GM19238 (cell line): ENCODE measurements at regions not wholly inside any gene's neighbourhood (a gene's known extent, or its start where the extent isn't known, plus 50 kb on each side); places are given as distances from the start of the nearest gene placed in this dataset.

Experiments used
- DNase-seq: peaks from one replicate; pipeline ENCODE4 v3.0.0; 2011; ENCODE audit warnings: low spot score; ENCODE audit not compliant: insufficient read length

DNA sequence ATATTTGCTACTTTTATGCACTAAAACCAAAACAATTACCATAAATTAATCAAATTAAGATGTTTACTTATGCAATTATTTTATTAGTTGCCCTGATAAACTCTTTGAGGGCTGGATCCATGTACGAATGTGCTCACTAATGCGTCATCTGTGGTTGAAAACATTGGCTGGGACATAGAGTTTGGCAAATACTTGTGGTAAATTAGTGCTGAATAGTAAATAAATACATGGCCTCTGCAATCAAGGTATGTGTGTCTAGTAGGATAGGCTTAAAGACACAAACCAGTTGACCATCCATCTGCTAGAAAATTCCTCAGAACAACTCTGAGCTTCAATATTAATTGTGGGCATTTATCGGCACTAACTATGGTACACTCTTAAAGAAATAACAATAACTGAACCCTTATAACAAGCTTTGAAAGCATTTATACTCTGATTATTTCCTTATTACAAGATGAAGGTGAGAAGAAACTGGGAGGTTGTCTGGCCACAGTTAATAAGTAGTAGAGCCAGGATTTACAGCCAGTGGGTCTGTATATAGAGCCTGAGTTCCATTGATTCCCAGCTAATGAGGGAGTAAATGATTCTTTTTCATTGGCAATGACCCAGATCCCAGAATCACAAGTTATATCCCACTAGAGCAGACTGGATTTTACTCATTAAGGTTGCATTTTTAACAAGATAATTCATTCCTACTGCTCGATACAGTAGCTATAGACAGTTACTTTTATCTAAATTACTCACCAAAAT is 169.5 kb upstream of the CNTN6 start:
- no peak for DNase-seq

DNA sequence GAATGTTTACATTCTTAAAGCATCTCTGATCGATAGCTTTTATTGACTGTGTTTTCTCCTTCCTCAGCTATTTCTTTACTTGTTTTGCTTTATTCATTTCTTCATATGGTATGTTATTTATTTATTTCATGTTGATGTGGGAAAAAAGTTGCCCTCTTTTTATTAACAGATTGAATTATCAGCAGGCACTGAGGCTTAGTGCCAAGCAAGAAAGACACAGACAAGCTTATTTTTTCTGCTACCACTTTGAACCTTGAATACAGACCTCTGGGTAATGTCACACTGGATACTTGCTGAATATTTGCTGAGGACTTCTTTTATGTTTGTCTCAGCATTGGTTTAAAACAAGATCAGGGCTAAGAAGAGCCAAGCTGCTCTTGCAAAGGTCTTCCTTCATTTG is 162.0 kb upstream of the CNTN6 start:
- no peak for DNase-seq

DNA sequence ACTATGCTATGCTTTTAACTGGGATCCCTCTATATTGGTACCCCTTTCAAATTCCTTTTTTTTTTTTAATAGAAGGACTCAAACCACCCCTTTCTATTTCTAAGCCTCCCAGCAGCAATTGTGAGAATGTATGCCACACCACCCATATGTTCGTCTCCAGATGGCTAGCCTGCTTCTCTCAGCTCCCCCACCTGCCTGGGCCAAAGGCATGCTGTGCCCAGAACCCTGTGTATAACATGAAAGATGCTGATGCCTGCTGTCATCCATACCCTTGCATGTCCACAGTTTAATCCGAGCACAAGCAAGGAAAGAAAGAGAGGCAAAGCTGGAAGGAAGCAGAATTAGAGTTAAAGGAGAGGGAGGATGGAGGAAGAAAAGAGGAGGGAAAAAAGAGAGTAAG is 159.5 kb upstream of the CNTN6 start:
- DNase-seq, result no peak

DNA sequence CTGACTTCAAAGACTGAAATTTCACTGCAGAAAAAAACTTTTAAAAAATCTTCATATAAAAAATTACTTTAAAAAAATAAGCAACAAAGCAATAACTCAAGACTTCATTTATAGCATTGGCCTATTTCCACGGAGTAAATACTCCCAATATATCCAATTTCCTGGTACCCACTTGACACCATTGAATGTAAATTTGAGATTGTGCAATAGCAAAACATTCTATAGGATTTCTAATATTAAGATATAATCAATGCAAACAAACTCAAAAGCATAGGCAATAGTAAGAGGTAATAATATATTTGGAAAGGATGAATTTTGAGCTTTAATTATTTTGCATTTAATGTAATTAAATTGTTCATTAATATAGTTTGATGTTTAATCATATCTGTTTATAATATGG is 148.0 kb upstream of the CNTN6 start:
- no peak for DNase-seq

DNA sequence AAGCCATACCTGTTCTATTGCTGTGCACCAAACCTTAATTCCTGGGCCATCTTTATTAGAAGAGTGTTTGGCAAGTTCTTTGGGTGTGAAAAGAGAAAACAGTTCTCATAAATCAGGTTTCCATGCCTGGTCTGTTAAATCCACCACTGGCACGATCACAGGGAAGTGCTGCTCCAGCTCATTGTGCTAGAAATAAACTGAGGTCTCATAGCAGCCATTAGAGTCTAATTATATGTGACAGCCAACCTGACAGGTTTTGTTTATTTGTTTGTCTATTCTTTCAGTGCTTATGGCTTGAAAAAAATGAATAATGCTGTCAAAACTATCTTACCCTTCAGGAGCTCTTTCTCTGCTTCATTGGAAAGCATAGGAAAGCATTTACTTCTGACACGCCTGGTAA is 147.1 kb upstream of the CNTN6 start:
- DNase-seq, result no peak

DNA sequence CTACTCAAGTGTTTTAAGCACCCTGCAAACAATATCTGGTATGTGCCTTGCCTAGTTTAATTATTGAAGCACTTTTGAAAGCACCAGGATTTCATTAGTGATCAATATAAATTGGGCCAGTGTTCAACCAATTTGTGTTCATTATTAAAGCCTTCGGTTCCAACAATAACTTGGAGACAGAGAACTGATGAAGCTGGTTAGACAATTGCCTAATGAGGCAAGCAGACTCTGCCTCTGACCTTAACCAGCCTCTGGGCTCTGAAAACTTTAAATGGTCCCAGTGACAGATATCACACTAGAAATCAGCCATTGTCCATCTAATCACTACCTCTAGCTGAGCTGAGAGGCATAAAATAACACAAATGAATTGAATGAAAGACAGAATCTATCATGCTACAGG is 139.9 kb upstream of the CNTN6 start:
- no peak for DNase-seq

DNA sequence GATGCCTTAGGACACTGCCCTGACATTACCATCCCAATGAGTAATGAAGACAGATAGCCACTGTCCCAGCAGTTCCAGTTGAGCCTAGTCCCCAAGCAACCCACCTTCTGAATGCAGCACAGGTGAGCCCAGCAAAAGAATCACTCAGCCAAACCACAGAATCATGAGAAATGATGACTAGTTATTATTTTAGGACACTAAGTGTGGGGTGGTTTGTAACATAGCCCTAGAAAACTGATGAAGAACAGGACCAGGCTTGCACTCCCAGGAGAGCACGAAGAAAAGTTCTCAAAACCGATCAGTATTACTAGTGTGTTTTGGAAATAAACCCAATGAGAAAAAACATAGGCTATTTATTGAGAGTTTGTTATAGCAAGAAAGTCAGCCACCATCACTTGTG is 129.6 kb upstream of the CNTN6 start:
- no peak for DNase-seq

DNA sequence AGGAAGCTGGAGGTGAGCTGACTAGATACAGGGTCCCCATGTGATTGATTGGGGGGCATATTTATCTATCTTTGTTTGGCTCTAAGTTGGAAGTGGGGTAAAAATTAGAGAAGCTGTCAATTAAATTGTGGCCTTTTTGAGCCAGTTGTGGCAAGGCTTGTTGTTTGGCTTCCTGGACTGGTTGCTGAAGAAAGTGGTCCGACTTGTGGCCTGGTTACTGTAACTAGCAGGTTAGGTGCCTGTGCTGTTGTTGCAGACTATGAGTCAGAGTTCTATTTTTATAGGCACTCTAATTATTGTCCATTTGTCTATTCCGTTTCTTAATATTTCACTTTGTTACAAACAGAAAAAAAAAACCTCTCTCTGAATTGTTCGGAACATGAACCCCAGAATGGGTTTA is 129.1 kb upstream of the CNTN6 start:
- no peak for DNase-seq

DNA sequence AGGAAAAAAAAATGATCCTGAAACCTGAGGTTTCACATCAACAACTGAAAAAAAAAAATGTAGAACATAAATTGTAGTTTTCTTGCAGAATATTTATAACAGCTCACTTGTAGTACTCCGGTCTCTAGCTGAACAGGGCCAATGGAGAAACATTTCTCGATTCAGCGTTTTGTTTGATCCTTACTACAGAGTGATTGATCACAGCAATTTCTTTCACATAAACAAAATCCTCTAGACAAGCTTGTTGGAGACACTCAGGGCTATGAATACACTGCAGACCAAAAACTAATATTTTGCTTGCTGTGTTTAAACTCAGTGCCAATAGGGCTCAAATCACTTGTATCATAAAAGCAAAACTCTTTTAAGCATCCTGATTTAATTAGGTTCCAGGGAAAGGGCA is 127.0 kb upstream of the CNTN6 start:
- DNase-seq, result no peak

DNA sequence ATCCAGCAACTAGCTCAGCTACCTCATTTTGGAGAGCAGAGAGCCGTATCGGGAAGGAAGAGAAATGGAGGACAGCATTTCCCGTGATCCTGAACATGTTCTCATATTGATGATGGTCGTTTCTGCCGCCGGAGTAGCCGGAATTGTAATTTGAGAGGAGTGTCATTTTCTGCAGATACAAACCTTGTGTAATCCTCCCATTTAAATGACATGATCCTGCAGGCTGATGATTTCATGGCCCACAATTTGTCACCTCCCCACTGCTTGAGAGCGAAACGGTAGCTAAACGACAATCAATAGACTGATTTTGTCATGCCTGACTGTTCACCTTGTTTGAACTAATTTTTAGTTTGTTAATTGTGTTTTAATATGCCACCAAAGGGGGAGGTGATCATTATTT is 126.5 kb upstream of the CNTN6 start:
- no peak for DNase-seq

DNA sequence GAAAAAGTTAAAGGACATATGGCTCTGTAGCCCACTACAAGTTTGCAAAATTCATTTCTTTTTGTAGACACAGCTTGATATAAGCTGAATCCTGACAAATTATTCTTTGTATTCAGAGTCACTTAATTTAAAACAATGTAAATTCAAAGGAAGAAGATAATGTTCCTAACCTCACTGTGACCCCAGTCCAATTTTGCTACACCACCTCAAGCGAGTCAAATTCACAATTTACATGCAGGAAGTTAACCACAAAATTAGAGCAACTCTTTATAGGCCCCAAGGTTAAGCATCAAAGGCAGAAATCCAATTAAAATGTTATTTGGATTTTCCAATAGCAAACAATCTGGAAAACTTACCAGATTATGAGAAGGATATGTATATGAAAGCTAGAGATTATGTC is 119.5 kb upstream of the CNTN6 start:
- DNase-seq, result no peak

DNA sequence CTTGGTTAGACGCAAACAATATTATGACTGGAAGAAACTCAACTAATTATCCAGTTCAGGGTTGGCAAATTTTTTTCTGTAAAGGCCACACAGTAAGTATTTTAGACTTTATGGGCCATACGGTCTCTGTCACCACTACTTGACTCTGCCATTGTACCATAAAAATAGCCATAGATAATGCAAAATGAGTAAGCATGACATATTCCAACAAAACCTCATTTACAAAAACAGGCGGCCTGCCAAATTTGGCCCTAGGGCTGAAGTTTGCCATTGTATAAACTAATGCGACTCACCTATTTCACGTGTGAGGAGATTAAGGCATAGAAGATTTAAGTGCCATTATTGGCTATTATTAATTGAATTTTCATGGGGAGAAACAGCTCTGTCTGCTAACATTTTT is 116.8 kb upstream of the CNTN6 start:
- no peak for DNase-seq

DNA sequence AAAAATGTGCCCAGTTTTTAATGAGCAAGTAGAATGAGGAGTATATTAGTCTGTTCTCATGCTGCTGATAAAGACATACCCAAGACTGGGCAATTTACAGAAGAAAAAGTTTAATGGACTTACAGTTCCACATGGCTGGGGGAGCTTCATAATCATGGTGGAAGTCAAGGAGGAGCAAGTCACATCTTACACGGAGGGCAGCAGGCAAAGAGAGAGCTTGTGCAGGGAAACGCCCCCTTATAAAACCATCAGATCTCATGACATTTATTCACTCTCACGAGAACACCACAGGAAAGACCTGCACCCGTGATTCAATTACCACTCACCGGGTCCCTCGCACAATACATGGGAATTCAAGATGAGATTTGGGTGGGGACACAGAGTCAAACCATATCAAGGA is 111.7 kb upstream of the CNTN6 start:
- DNase-seq, result no peak

DNA sequence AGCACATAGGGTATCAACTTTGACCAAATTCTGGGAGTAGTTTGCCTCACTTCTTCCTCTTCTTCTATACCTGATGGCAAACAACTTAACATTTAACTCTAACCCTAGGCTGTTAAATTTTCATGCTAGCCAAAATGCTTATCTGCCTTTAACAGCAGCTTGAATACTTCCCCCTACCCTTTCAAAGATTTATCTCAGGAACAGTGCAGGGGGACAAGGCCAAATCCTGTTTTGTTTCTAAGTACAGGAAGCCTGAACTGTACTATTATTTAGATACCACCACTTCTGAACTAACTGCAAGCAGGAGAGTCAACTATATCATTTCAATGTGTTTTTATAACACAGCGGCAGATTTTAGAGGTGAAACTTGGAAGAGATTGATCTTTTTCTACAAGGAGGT is 104.0 kb upstream of the CNTN6 start:
- DNase-seq, result no peak

DNA sequence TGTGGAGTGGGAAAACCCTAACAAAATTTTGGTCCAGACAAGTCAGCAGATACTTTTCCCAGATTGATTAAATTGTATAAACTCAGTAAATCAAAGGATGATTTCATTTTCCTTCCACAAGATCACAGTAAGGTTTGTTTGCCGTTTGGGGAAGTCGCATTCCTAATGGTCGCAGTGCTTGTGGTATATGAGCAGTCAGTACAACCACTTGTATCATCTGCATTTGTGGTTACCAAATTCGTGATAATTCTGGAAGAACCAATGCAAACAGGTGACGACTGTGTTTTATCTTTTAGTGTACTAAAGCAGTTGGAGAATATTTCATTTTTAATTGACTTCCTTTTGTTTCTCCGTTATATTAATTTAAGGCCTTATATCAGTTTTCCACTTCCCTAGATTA is 100.0 kb upstream of the CNTN6 start:
- DNase-seq, result no peak

DNA sequence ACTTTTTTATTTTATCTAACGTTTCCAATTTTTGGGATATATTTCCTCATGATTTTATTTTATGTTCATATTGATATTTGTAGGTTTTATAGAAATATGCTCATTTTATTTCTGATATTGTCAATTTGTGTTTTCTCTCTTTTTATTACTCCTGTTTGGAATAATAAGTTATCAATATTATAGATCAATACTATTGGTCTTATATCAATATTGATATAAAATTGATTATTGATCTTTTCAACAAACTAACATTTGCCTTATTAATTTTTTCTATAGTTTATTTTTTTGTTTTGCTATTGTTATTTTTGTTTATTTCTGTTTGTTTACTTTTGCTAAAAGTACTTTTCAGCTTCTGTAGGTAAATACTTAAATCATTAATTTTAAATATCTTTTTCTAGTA is 90.8 kb upstream of the CNTN6 start:
- DNase-seq, result no peak

DNA sequence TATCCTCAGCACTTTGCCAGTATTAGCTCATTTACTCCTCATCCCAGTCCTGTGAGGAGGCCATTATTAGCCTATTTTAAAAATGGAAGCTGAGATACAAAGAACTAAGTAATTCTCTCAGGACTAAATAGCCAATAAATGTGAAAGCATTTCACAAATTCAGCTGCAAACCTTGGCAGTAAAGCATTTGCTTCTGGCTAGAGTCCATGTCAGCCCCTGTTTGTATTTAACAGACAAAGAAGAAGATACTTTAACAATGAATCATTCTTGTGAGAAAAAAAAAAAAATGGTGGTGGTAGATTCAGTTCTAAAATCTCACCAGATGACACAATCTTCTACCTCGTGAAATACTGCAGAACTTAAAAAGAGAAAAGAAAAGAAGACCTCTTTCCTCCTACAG is 85.0 kb upstream of the CNTN6 start:
- DNase-seq, result no peak

DNA sequence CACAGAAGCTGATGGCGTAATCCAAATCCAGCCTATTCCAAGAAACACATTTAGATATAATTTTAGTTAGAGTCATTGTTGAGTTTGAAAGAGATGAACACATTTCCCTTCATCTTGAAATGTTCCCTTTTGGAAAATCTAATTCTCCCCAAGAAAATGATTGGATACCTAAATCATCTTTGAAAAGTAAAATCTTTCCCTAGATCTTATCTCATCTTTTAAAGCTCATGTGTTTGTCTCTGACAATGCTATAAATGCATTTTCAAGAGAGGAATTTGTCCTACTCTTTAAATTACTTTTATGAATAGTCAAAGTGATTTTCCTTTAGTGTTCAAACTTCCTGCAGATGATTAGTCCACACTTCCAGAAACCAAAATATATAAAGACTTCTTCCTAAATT is 82.6 kb upstream of the CNTN6 start:
- no peak for DNase-seq

DNA sequence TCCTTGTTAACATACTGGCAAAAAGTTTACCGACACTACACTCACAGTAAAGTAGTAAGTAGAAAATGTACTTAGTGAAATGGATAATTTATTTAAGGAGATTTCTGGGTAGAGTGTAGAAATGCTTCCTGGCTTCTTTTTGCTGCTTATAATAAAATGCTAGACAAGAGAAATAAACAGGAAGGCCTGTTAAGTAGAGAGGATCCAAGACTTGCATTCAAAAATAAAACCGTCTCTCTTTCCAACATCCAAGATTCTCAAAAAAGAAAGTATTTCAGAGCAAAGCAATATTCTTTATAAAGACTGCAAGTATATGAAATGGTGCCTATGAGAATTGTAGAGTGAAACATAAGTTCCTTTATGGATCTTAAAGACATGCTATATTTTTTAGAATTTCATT is 77.0 kb upstream of the CNTN6 start:
- no peak for DNase-seq

DNA sequence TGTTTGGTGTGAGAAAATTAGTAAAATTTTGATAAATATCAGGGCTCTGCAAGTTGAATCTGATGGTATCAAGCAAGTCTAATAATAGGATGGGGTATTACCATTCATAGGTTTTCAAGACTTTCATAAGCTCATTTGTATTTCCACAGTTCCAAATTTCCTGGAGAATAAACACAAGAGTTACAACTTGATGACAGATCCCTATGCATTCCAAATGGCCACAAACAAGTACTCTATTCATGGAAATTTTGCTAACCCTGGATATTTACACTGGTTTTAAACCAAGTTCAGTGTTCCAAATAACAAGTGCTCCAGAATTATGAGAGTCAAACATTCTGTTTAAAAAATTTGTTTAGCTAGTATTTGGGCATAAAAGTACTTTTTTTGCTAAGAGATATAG is 75.0 kb upstream of the CNTN6 start:
- no peak for DNase-seq

DNA sequence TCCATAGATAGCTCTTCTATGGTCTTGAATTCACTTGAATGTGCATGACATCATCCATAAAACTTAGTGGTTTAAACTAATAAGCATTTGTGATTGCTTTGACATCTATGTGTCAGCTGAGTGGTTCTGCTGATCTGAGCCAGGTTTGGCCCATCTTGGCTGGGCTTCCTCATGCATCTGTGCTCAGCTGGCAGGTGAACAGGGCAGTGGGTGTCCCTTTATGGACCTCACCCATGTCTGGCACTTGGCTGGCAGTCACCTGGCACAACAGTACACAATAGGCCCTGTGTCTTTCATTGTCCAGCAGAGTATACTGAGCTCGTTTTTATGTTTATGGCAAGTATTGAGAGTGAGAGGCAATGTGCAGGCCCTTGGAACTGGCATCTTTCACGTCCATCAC is 73.7 kb upstream of the CNTN6 start:
- DNase-seq, result no peak

DNA sequence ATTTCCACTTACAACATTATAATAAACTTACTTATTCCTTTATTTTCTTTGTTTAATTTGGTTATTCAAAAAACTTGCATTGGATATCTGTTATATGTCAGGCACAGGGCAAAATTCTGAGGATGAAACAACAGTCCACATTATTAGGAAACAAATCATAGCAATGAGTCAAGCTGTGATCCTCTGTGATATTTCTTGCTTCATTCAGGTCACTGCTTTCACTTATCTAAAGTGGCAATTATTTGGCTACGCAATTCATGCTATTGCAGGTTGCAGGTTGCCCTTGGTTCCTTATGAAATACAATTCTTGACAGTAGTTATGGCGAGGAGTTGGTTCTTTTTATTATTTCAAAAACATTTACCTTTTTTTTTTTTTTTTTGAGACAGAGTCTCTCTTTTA is 66.4 kb upstream of the CNTN6 start:
- no peak for DNase-seq

DNA sequence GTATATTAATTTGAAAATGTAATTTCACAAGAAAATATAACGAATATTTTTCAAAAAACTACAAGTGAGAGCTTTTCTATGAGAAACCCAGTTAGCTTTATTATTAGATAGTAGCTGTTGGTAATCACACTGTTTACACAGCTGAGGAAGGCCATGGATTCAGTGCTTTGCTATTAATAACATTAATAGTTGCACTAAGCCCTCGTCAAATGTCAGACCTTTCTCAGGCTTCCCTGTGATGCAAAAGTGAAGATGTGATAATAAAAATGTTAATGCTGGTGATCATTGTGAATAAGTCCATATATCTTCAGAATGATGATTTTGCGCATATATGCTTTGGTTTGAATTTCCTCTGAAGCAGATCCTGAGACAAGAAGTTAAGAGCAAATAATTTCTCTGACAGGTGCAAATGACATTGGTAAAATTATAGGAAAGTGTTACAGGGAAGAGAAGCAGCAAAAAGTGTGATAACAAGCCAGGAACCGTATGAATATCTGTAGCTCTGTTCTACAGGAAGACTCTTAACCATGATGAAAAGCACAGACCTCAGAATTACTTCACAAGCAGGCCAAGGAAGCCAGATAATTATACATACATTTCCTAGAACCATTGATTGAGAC is 56.5 kb upstream of the CNTN6 start:
- no peak for DNase-seq

DNA sequence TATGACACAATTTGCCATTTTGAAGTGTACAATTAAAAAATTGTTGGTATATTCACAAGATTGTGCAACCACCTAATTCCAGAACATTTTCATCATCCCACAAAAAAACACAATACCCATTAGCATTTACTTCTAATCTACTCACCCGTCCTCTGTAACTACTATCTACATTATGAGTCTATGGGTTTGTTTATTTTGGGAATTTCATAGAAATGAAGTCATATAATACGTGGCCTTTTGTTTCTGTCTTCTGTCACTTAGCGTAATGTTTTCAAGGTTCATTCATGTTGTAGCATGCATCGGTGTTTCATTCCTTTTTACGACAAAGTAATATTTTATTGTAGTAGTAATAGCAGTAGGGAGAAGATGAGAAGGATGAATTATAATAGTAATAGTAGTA is 55.2 kb upstream of the CNTN6 start:
- DNase-seq, result no peak
